Loucy (cell line): ENCODE measurements at regions not wholly inside any gene's neighbourhood (a gene's known extent, or its start where the extent isn't known, plus 50 kb on each side); places are given as distances from the start of the nearest gene placed in this dataset.

Experiments
- EZH2phosphoT487 ChIP-seq: fragments of 200-600 bp; IDR thresholded peaks from 2 replicates; pipeline ENCODE4 v1.6.1; 2018; ENCODE audit warnings: antibody characterized with exemption, mild to moderate bottlenecking, moderate library complexity, borderline replicate concordance
- TF ChIP-seq, protein P1 (sequence below): fragments of 200-600 bp; sonication (generic); conservative IDR thresholded peaks from 2 replicates; pipeline ENCODE4 v1.5.1; 2014; ENCODE audit warnings: mild to moderate bottlenecking, antibody characterized with exemption, low read length

DNA sequence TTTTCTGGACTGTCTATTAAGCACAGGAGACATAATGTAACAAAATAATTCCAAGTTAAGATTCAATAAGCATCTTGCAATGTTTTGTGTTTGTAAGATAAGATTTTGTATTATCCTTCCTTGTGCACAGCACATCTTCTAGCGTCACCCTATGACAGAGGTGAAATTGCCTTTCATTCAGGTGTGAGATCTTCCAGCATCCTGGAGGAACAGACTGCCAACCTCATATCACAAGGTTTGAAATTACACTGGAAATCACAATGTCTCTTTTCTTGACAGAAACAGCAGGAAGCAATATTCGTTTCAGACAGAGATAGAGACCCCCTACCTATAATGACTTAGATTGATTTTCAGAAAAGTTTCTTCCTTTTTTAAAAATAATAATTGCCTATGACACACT lies 668.6 kb downstream of the GABRG1 start:
- TF ChIP-seq, protein P1, sequence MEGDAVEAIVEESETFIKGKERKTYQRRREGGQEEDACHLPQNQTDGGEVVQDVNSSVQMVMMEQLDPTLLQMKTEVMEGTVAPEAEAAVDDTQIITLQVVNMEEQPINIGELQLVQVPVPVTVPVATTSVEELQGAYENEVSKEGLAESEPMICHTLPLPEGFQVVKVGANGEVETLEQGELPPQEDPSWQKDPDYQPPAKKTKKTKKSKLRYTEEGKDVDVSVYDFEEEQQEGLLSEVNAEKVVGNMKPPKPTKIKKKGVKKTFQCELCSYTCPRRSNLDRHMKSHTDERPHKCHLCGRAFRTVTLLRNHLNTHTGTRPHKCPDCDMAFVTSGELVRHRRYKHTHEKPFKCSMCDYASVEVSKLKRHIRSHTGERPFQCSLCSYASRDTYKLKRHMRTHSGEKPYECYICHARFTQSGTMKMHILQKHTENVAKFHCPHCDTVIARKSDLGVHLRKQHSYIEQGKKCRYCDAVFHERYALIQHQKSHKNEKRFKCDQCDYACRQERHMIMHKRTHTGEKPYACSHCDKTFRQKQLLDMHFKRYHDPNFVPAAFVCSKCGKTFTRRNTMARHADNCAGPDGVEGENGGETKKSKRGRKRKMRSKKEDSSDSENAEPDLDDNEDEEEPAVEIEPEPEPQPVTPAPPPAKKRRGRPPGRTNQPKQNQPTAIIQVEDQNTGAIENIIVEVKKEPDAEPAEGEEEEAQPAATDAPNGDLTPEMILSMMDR, result no peak
- TF ChIP-seq EZH2phosphoT487, result no peak
